DOHH2 (cell line): ENCODE measurements at regions not wholly inside any gene's neighbourhood (a gene's known extent, or its start where the extent isn't known, plus 50 kb on each side); places are given as distances from the start of the nearest gene placed in this dataset.

ENCODE experiments used
- EZH2phosphoT487 ChIP-seq: fragments of 200-600 bp; sonication (generic); IDR thresholded peaks from 2 replicates; pipeline ENCODE4 v1.6.1; 2017; ENCODE audit warnings: borderline replicate concordance, mild to moderate bottlenecking, antibody characterized with exemption, low read length, moderate library complexity, mixed read lengths
- TF ChIP-seq, protein P1 (sequence below): fragments of 200-600 bp; sonication (generic); IDR thresholded peaks from one replicate; pipeline ENCODE4 v1.5.1; 2014; ENCODE audit warnings: antibody characterized with exemption, mild to moderate bottlenecking, low read depth, low read length; ENCODE audit not compliant: poor library complexity, severe bottlenecking

DNA sequence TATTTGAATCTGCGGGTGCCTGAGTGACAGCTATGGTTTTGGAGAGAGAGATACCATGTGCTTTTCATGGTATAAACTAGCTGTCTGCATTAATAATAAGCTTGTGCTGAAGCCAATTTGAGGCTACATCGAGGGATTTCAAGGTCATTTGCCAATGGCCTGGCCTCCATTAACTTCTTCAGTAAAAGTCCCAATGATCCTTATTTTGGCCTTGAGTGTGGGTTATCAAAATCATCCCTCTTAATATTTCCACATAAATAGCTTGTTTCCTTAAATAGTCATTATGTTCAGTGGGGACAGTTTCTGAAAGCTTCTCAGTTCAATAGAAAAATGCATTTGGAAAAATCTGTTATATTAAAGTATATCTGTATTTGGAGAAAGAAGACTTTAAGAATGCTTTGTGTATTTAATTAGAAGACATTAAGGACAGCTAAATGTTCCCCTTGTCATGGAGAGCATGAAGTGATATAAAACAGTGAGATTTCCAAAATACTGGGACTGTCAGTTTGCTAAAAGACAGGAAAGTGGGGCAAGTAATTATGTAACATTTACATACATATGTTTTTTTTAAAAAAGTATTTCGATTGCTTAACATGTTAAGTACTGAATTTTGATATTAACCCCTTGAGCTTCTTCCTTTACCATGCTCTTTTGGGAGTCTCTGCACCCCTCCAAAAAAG, 355.5 kb upstream of the ZEB2 start:
- TF ChIP-seq, protein P1, sequence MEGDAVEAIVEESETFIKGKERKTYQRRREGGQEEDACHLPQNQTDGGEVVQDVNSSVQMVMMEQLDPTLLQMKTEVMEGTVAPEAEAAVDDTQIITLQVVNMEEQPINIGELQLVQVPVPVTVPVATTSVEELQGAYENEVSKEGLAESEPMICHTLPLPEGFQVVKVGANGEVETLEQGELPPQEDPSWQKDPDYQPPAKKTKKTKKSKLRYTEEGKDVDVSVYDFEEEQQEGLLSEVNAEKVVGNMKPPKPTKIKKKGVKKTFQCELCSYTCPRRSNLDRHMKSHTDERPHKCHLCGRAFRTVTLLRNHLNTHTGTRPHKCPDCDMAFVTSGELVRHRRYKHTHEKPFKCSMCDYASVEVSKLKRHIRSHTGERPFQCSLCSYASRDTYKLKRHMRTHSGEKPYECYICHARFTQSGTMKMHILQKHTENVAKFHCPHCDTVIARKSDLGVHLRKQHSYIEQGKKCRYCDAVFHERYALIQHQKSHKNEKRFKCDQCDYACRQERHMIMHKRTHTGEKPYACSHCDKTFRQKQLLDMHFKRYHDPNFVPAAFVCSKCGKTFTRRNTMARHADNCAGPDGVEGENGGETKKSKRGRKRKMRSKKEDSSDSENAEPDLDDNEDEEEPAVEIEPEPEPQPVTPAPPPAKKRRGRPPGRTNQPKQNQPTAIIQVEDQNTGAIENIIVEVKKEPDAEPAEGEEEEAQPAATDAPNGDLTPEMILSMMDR, result no peak
- TF ChIP-seq EZH2phosphoT487, result no peak
